C4-2B (cell line): ENCODE measurements at regions not wholly inside any gene's neighbourhood (a gene's known extent, or its start where the extent isn't known, plus 50 kb on each side); places are given as distances from the start of the nearest gene placed in this dataset.

Experiments
- CTCF ChIP-seq: fragments of 450-650 bp; conservative IDR thresholded peaks from 2 replicates; pipeline ENCODE4 v1.5.1; 2017; ENCODE audit warnings: mild to moderate bottlenecking
- ZFX ChIP-seq: fragments of 450-650 bp; IDR thresholded peaks from 2 replicates; pipeline ENCODE4 v1.6.1; 2017

DNA sequence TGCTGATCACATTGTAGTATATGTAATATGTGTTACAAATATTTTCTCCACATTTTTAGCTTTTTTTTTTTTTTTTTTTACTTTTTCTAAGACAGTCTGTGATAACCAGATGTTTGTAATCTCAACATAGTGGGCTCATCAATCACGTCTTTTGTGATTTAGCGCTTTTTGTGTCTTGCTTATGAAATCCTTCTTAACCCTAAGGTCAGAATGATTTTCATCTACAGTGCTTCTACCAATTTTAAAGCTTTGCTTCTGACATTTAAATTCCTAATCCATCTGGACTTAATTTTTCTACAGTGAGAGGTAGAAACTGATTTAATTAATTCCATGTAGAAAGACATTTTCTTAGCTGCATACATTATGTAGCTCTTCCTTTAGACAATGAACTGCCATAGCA is 626.4 kb downstream of the TNS3 start:
- TF ChIP-seq CTCF: no peak
- TF ChIP-seq ZFX: no peak
